Neutrophil (primary cell): ENCODE measurements at regions not wholly inside any gene's neighbourhood (a gene's known extent, or its start where the extent isn't known, plus 50 kb on each side); places are given as distances from the start of the nearest gene placed in this dataset.
"Not testable (repeated sequence)": the region's sequence is repeated elsewhere in the genome, so short reads cannot be mapped to it uniquely, and the experiment has no call there.

Experiments
- H3K27ac ChIP-seq: fragments of 200-600 bp; sonication (generic); 2 replicates; pipeline ENCODE4 v1.5.1; 2016; ENCODE audit warnings: mild to moderate bottlenecking, moderate library complexity
- H3K27me3 ChIP-seq: fragments of 200-600 bp; sonication (generic); 2 replicates; pipeline ENCODE4 v1.6.0; 2016; ENCODE audit warnings: mild to moderate bottlenecking
- H3K36me3 ChIP-seq: fragments of 200-600 bp; sonication (generic); 2 replicates; pipeline ENCODE4 v1.5.1; 2017
- H3K4me1 ChIP-seq, 2 experiments: fragments of 200-600 bp in 1 of 2; sonication (generic) in 1 of 2; 1 replicate in 1 of 2; 2 replicates in 1 of 2; pipeline versions ENCODE4 v1.5.1 to v1.6.1; 2013 to 2016; ENCODE audit warnings: low read depth in 1 of 2, low read length in 1 of 2, mild to moderate bottlenecking in 1 of 2, moderate library complexity in 1 of 2; ENCODE audit not compliant: control insufficient read depth in 1 of 2, insufficient read depth in 1 of 2
- H3K4me3 ChIP-seq, 2 experiments: fragments of 200-600 bp in 1 of 2; sonication (generic) in 1 of 2; 1 replicate in 1 of 2; 2 replicates in 1 of 2; pipeline ENCODE4 v1.5.1; 2013 to 2016; ENCODE audit warnings: low read depth in 1 of 2, low read length in 1 of 2, mild to moderate bottlenecking in 1 of 2, moderate library complexity in 1 of 2
- H3K9me3 ChIP-seq: fragments of 200-600 bp; sonication (generic); 2 replicates; pipeline ENCODE4 v1.5.1; 2016
- TF ChIP-seq, protein P1 (sequence below): fragments of 200-600 bp; sonication (generic); IDR thresholded peaks from 2 replicates; pipeline ENCODE4 v1.5.1; 2016; ENCODE audit warnings: antibody characterized with exemption

DNA sequence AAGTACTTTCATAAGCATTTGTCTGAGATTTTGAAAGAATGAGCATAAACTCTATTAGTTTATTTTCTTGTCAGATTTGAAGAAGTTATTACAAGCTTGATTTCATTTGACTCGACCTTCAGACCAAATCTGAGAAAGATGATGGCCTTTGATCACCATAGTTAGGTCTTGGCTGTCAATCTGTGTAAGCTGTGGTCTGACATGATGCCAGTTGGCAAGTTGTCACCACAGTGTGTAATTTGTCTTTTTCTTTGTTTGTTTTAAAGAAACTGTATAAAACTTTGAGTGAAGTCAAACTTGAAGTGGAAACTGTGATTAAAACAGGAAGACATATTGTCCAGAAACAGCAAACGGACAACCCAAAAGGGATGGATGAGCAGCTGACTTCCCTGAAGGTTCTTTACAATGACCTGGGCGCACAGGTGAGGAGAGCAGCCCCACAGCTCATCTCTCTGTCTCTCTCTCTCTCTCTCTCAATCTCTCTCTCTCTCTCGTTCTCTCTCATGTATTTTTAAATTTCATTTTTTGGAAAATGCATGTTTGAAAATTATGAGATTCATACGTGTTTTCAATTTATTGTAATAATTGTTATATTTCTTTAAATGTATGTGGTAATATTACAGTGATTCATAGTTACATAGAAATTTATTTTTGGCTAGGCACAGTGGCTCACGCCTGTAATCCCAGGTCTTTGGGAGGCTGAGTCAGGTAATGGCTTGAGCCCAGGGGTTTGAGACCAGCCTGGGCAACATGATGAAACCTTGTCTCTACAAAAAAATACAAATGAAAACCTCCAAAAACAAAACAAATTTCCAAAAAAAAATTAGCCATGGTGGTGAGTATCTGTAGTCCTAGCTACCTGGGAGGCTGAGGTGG is 208.1 kb downstream of the UTRN start:
- no peaks in the 10 kb centered on the region for H3K27me3 ChIP-seq
- peaks cover 6 to 9% of the 10 kb centered on the region in 2 experiments for H3K4me1 ChIP-seq
- no peak overlapping the region for H3K27ac ChIP-seq
- TF ChIP-seq, protein P1, sequence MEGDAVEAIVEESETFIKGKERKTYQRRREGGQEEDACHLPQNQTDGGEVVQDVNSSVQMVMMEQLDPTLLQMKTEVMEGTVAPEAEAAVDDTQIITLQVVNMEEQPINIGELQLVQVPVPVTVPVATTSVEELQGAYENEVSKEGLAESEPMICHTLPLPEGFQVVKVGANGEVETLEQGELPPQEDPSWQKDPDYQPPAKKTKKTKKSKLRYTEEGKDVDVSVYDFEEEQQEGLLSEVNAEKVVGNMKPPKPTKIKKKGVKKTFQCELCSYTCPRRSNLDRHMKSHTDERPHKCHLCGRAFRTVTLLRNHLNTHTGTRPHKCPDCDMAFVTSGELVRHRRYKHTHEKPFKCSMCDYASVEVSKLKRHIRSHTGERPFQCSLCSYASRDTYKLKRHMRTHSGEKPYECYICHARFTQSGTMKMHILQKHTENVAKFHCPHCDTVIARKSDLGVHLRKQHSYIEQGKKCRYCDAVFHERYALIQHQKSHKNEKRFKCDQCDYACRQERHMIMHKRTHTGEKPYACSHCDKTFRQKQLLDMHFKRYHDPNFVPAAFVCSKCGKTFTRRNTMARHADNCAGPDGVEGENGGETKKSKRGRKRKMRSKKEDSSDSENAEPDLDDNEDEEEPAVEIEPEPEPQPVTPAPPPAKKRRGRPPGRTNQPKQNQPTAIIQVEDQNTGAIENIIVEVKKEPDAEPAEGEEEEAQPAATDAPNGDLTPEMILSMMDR, result no peak
- no peak overlapping the region for H3K4me3 ChIP-seq
- no peaks in the 10 kb centered on the region for H3K9me3 ChIP-seq
- peaks cover 82% of the 10 kb centered on the region for H3K36me3 ChIP-seq

DNA sequence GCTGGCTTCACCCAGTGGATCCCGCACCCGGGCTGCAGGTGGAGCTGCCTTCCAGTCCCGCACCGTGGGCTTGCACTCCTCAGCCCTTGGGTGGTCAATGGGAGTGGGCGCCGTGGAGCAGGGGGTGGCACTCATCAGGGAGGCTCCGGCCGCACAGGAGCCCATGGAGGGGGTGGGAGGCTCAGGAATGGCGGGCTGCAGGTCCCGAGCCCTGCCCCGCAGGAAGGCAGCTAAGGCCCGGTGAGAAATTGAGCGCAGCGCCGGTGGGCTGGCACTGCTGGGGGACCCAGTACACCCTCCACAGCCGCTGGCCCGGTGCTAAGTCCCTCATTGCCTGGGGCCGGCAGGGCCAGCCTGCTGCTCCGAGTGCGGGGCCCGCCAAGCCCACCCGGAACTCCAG is 209.9 kb downstream of the UTRN start:
- H3K27me3 ChIP-seq, H3K9me3 ChIP-seq, H3K27ac ChIP-seq, H3K4me3 ChIP-seq: not testable (repeated sequence)
- Histone ChIP-seq H3K36me3 (peaks cover 81% of the 10 kb centered on the region), H3K4me1 (peaks cover 6 to 11% of the 10 kb centered on the region in 2 experiments)

DNA sequence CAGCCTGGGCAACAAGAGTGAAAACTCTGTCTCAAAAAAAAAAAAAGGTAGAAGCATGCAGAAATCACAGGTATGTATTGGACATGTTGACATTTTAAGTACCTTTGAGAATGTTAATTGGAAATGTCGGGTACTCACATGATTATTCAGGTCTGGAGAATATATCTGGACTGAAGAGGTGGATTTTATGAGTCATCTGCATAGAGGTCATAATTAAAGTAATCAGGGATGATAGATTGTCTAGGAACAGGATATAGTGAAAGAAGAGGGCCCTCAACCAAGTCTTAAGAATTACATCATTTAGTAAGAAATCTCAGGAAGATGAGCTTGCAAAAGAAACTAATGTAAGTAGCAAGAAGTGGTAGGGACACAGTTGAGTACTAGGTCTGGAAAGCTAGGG is 212.5 kb downstream of the UTRN start:
- Histone ChIP-seq H3K27me3 (no peaks in the 10 kb centered on the region), H3K4me1 (peaks cover 11 to 17% of the 10 kb centered on the region in 2 experiments), H3K9me3 (no peaks in the 10 kb centered on the region), H3K4me3 (no peak overlapping the region), H3K27ac (peak overlapping the region; percentile 60), H3K36me3 (peaks cover 56% of the 10 kb centered on the region)
- TF ChIP-seq, protein P1, result no peak

DNA sequence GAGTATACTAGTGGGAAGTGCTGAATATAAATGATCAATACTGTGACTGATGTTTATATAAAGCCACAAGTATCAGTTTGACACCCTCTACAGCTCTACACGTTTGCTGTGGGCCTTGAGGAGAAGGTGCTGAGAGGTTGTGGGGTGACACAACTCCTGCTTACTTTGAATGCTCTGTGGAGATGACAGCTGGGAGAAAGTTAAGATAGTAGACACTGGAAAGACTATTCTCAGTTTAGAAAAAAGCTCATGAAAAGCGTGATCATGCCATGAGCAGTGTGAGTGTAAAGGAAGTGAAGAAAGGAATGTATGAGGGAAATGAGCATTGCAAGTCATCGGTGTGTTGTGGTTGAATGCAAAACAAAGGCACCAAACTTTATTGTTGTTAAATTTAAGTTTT is 215.8 kb downstream of the UTRN start:
- H3K36me3 ChIP-seq, result peaks cover 28% of the 10 kb centered on the region
- TF ChIP-seq, protein P1, result no peak
- no peak overlapping the region for H3K4me3 ChIP-seq
- peaks cover 11 to 17% of the 10 kb centered on the region in 2 experiments for H3K4me1 ChIP-seq
- peak overlapping the region; percentile 7 for H3K27ac ChIP-seq
- no peaks in the 10 kb centered on the region for H3K9me3 ChIP-seq
- H3K27me3 ChIP-seq, result no peaks in the 10 kb centered on the region

DNA sequence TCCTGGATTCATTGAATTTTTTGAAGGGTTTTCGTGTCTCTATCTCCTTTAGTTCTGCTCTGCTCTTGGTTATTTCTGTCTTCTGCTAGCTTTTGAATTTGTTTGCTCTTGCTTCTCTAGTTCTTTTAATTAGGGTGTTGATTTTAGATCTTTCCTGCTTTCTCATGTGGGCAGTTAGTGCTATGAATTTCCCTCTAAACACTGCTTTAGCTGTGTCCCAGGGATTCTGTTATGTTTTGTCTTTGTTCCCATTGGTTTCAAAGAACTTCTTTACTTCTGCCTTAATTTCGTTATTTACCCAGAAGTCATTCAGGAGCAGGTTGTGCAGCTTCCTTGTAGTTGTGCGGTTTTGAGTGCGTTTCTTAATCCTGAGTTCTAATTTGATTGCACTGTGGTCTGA is 220.1 kb downstream of the UTRN start:
- H3K27ac ChIP-seq, H3K4me1 ChIP-seq, H3K9me3 ChIP-seq, H3K36me3 ChIP-seq, H3K4me3 ChIP-seq, H3K27me3 ChIP-seq: not testable (repeated sequence)

DNA sequence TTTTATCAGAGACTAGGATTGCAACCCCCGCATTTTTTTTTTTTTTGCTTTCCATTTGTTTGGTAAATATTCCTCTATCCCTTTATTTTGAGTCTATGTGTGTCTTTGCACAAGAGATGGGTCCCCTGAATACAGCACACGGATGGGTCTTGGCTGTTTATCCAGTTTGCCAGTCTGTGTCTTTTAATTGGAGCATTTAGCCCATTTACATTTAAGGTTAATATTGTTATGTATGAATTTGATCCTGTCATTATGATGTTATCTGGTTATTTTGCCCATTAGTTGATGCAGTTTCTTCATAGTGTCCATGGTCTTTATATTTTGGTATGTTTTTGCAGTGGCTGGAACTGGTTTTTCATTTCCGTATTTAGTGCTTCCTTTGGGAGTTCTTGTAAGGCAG is 220.9 kb downstream of the UTRN start:
- H3K27ac ChIP-seq, H3K36me3 ChIP-seq, H3K4me1 ChIP-seq, H3K27me3 ChIP-seq, H3K4me3 ChIP-seq, H3K9me3 ChIP-seq: not testable (repeated sequence)

DNA sequence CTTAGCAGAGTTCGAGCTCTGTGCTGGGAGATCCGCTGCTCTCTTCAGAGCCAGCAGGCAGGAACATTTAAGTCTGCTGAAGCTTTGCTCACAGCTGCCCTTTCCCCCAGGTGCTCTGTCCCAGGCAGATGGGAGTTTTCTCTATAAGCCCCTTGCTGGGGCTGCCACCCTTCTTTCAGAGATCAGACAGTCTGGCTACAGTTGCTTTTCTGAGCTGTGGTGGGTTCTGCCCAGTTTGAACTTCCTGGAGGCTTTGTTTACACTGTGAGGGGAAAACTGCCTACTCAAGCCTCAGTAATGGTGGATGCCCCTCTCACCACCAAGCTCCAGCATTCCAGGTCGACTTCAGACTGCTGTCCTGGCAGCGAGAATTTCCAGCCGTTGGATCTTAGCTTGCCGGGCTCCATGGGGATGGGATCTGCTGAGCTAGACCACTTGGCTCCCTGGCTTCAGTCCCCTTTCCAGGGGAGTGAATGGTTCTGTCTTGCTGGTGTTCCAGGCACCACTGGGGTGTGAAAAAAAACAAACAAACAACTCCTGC is 222.7 kb downstream of the UTRN start:
- not testable (repeated sequence) for H3K27ac ChIP-seq, H3K4me3 ChIP-seq, H3K36me3 ChIP-seq, H3K4me1 ChIP-seq, H3K27me3 ChIP-seq, H3K9me3 ChIP-seq
